Transverse colon (tissue), 3 donors: ENCODE measurements at regions not wholly inside any gene's neighbourhood (a gene's known extent, or its start where the extent isn't known, plus 50 kb on each side); places are given as distances from the start of the nearest gene placed in this dataset.
"Not testable (repeated sequence)": the region's sequence is repeated elsewhere in the genome, so short reads cannot be mapped to it uniquely, and the experiment has no call there.

Experiments
- EP300 ChIP-seq: sonication (generic); formaldehyde crosslinking; IDR thresholded peaks from one replicate; pipeline ENCODE4 v1.6.1; 2017; ENCODE audit warnings: antibody characterized with exemption, low read depth
- POLR2A ChIP-seq: fragments of 450-650 bp; IDR thresholded peaks from one replicate; pipeline ENCODE4 v1.6.1; 2016; ENCODE audit warnings: antibody characterized with exemption, mild to moderate bottlenecking, moderate library complexity
- TF ChIP-seq, protein P1 (sequence below), 5 experiments: fragments of 200-600 bp in 3 of 5; fragments of 450-650 bp in 2 of 5; sonication (generic) in 3 of 5; IDR thresholded peaks; 1 replicate in 2 of 5; 2 replicates in 3 of 5; pipeline ENCODE4 v1.5.1; 2016 to 2017; ENCODE audit warnings: antibody characterized with exemption in 5 of 5, inconsistent platforms in 3 of 5, mild to moderate bottlenecking in 2 of 5, moderate library complexity in 1 of 5

DNA sequence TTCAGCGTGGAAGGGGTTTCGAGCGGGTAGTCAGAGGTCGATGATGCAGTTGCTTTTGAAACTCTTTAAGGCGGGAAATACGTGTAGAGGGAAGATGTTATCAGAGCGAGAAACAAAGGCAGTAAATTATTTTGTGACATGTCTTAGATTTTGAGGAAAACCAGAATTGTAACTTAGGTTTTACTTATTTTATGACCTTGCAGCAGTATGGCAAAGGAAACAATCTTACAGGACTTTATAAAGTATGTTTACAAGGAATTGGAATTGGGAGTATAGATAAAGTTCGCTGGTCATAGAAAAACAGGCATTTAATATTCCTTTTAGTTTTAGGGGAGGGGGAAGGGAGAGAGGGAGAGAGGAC lies 103.3 kb downstream of the FAM72B start:
- TF ChIP-seq, protein P1, sequence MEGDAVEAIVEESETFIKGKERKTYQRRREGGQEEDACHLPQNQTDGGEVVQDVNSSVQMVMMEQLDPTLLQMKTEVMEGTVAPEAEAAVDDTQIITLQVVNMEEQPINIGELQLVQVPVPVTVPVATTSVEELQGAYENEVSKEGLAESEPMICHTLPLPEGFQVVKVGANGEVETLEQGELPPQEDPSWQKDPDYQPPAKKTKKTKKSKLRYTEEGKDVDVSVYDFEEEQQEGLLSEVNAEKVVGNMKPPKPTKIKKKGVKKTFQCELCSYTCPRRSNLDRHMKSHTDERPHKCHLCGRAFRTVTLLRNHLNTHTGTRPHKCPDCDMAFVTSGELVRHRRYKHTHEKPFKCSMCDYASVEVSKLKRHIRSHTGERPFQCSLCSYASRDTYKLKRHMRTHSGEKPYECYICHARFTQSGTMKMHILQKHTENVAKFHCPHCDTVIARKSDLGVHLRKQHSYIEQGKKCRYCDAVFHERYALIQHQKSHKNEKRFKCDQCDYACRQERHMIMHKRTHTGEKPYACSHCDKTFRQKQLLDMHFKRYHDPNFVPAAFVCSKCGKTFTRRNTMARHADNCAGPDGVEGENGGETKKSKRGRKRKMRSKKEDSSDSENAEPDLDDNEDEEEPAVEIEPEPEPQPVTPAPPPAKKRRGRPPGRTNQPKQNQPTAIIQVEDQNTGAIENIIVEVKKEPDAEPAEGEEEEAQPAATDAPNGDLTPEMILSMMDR (IDR thresholded peaks at IDR 0.05) = not testable (repeated sequence)
- TF ChIP-seq POLR2A, EP300: not testable (repeated sequence)
